Activated naive CD4-positive, alpha-beta T cell treated with anti-CD3 and anti-CD28 coated beads, Interleukin-2, amount 50 U/mL, for 72 hours (primary cell): ENCODE measurements at regions not wholly inside any gene's neighbourhood (a gene's known extent, or its start where the extent isn't known, plus 50 kb on each side); places are given as distances from the start of the nearest gene placed in this dataset.

ENCODE experiments used
- ATAC-seq, 2 donors: fragments of 150-1000 bp; cut with Tn5 transposase; 2 replicates each; pipeline ENCODE4 v1.10.0; 2021; ENCODE audit warnings: mild to moderate bottlenecking in 2 of 2, moderate library complexity in 2 of 2
- DNase-seq, 2 donors: peaks; one replicate each; pipeline ENCODE4 v3.0.0; 2021 to 2022; ENCODE audit warnings: low spot score in 2 of 2
- H3K27ac Mint-ChIP-seq, 2 donors: one replicate each; pipeline ENCODE4 v1.8.0; 2022; ENCODE audit warnings: mild to moderate bottlenecking in 2 of 2, mixed read lengths in 2 of 2
- H3K36me3 Mint-ChIP-seq, 2 donors: one replicate each; pipeline ENCODE4 v1.8.0; 2022; ENCODE audit warnings: mixed read lengths in 2 of 2
- H3K9me3 Mint-ChIP-seq, 2 donors: one replicate each; pipeline ENCODE4 v1.8.0; 2022; ENCODE audit warnings: mixed read lengths in 2 of 2

GRCh38 chr2:126419403-126419802 lies 236.6 kb upstream of the GYPC start:
- H3K9me3 Mint-ChIP-seq: peaks cover 15 to 27% of the 10 kb centered on the region in 2 donors
- no peak overlapping the region for H3K27ac Mint-ChIP-seq
- no peak for ATAC-seq
- H3K36me3 Mint-ChIP-seq: peaks cover 6 to 16% of the 10 kb centered on the region in 2 donors
- no peak for DNase-seq

- DNase-seq (no peak), ATAC-seq (no peak)
- H3K9me3 Mint-ChIP-seq: peaks cover 2 to 8% of the 10 kb centered on the region in 2 donors
- H3K27ac Mint-ChIP-seq: no peak overlapping the region
- peaks cover 0 to 9% of the 10 kb centered on the region in 2 donors for H3K36me3 Mint-ChIP-seq
Measured at GRCh38 chr2:126425943-126426342, 230.0 kb upstream of the GYPC start.

DNA sequence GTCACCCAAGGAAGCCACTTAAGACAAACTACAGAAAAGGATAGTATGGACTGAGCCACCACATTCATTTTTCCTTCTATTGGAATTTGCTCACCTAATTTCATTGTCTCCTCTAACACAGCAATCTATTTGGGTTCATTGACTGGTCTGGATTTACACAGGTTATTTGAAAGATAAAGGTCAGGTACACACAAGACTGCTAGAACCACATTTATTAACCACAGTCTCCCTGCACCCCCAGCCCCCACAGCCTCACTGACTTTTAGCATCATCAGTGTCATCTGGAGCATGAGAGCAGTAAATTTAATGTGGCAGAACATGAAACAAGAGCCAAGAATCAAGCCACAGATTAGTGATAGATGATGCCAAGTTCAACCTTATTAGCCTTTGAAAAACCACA lies 226.9 kb upstream of the GYPC start:
- Mint-ChIP-seq H3K9me3 (no peaks in the 10 kb centered on the region), H3K36me3 (no peaks in the 10 kb centered on the region), H3K27ac (no peak overlapping the region)
- DNase-seq (no peak), ATAC-seq (no peak)

GRCh38 chr2:126431136-126431535 lies 224.8 kb upstream of the GYPC start:
- no peaks in the 10 kb centered on the region for H3K36me3 Mint-ChIP-seq
- H3K27ac Mint-ChIP-seq: no peak overlapping the region
- ATAC-seq (no peak), DNase-seq (no peak)
- H3K9me3 Mint-ChIP-seq: no peaks in the 10 kb centered on the region

- Mint-ChIP-seq H3K27ac (no peak overlapping the region), H3K9me3 (no peaks in the 10 kb centered on the region), H3K36me3 (no peaks in the 10 kb centered on the region)
- ATAC-seq: no peak
- DNase-seq: no peak
Measured at GRCh38 chr2:126436411-126436810, 219.5 kb upstream of the GYPC start.

DNA sequence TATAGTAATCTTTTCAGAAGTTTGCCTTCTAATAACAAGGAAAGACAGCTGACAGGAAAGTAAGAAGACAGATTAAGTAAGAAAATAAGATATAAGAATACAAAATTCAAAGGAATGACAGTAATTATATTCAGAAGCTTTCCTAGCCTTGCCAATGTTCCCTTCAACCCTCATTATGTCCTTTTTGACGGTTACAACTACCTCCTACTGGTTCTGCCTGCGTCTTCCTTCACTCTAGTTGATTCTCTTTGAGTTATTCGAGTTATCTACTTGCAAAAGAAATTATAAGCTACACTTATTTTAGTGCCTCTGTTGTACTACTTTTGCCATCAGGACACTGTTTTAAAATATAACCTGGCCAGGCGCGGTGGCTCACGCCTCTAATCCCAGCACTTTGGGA lies 218.9 kb upstream of the GYPC start:
- Mint-ChIP-seq H3K9me3 (no peaks in the 10 kb centered on the region), H3K27ac (no peak overlapping the region), H3K36me3 (no peaks in the 10 kb centered on the region)
- ATAC-seq (no peak), DNase-seq (no peak)

DNA sequence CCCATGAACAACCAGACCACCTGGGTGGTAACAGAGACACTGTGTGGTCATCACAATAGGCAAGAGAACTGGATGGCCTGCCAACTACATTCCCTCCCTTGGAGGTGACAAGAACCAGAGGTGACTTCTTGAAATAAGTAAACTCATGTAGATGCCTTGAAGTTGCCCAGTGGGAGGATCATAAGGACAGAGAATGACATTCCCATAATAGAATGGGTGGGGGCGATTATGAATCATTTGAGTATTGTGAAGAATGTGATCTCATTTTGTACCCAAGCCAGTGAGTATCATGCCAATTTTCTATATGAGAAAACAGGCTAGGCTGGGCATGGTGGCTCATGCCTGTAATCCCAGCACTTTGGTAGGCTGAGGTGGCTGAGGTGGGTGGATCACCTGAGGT lies 211.4 kb upstream of the GYPC start:
- peak in 1 of 2 donors; percentile 18 for ATAC-seq
- no peaks in the 10 kb centered on the region for H3K36me3 Mint-ChIP-seq
- DNase-seq: no peak
- no peak overlapping the region for H3K27ac Mint-ChIP-seq
- H3K9me3 Mint-ChIP-seq: no peaks in the 10 kb centered on the region

DNA sequence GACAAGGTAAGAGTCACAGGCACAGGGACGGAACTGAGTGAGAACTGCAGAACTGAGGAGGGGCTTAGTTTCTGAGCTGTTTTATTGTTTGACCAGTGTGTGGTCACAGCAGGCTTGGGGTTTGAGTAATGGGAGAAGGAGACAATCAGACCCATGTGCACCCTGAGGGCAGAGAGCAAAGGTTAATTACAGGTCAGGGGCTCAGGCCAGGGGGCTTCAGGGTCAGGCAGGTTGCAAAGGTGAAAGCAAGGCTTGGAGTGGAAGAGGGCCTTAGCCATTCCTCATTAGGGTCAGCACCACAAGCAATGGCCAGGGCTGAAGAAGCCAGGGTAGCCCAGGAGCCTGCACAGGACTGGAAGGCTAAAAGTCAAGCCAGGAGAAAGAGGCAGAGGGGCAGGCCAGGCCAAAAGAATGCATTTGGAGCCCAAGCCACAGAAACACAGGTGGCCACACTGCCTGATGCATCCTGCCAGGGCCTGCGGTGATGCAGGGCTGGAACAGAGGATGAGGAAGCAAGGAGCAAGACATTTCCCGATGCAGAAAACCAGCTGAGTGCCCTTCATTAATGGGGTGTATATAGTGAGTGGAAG lies 209.8 kb upstream of the GYPC start:
- no peak for ATAC-seq

GRCh38 chr2:126448611-126449010 lies 207.3 kb upstream of the GYPC start:
- H3K9me3 Mint-ChIP-seq: no peaks in the 10 kb centered on the region
- no peak for ATAC-seq
- DNase-seq: no peak
- no peaks in the 10 kb centered on the region for H3K36me3 Mint-ChIP-seq
- H3K27ac Mint-ChIP-seq: no peak overlapping the region

More for the DNA sequence above, 209.8 kb upstream of the GYPC start:
- no peaks in the 10 kb centered on the region for H3K36me3 Mint-ChIP-seq
- no peaks in the 10 kb centered on the region for H3K9me3 Mint-ChIP-seq
- H3K27ac Mint-ChIP-seq: peak overlapping the region in 1 of 2 donors; percentile 12
- DNase-seq: no peak

DNA sequence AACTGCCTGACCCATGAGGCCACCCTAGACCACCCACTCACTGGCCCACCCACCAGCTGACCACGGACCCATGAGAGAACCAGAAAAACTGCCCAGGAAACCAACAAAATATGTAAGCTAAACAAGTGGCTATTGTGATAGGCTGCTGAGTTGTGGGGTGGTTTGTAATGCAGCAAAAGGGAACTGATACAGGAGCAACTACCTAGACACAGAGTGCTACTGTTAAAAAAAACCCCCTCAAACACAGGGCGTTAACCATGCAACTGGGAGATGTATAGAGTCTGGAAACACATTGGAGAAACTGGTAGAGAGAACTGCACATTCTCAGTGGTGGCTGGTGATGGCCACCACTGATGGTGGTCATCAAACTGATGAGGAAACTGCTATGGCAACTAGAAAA lies 206.3 kb upstream of the GYPC start:
- H3K9me3 Mint-ChIP-seq: peaks cover 0 to 5% of the 10 kb centered on the region in 2 donors
- H3K36me3 Mint-ChIP-seq: no peaks in the 10 kb centered on the region
- H3K27ac Mint-ChIP-seq: no peak overlapping the region
- ATAC-seq: no peak
- DNase-seq: no peak

GRCh38 chr2:126463892-126464674 lies 191.9 kb upstream of the GYPC start:
- Mint-ChIP-seq H3K36me3 (no peaks in the 10 kb centered on the region), H3K9me3 (no peaks in the 10 kb centered on the region), H3K27ac (no peak overlapping the region)
- DNase-seq (no peak), ATAC-seq (no peak)

GRCh38 chr2:126467367-126468054 lies 188.4 kb upstream of the GYPC start:
- Mint-ChIP-seq H3K9me3 (no peaks in the 10 kb centered on the region), H3K36me3 (no peaks in the 10 kb centered on the region), H3K27ac (peak overlapping the region in 1 of 2 donors; percentile 9)
- no peak for DNase-seq
- peak; percentile 63 to 78 for ATAC-seq

- H3K27ac Mint-ChIP-seq: no peak overlapping the region
- H3K9me3 Mint-ChIP-seq: no peaks in the 10 kb centered on the region
- DNase-seq (no peak), ATAC-seq (no peak)
- no peaks in the 10 kb centered on the region for H3K36me3 Mint-ChIP-seq
Measured at GRCh38 chr2:126475031-126475430, 180.9 kb upstream of the GYPC start.

- Mint-ChIP-seq H3K9me3 (no peaks in the 10 kb centered on the region), H3K36me3 (no peaks in the 10 kb centered on the region), H3K27ac (no peak overlapping the region)
- DNase-seq: no peak
- ATAC-seq: no peak
Measured at GRCh38 chr2:126476691-126477090, 179.3 kb upstream of the GYPC start.

- no peaks in the 10 kb centered on the region for H3K36me3 Mint-ChIP-seq
- no peak for DNase-seq
- no peaks in the 10 kb centered on the region for H3K9me3 Mint-ChIP-seq
- H3K27ac Mint-ChIP-seq: no peak overlapping the region
- ATAC-seq: no peak
Measured at GRCh38 chr2:126480033-126480432, 175.9 kb upstream of the GYPC start.

DNA sequence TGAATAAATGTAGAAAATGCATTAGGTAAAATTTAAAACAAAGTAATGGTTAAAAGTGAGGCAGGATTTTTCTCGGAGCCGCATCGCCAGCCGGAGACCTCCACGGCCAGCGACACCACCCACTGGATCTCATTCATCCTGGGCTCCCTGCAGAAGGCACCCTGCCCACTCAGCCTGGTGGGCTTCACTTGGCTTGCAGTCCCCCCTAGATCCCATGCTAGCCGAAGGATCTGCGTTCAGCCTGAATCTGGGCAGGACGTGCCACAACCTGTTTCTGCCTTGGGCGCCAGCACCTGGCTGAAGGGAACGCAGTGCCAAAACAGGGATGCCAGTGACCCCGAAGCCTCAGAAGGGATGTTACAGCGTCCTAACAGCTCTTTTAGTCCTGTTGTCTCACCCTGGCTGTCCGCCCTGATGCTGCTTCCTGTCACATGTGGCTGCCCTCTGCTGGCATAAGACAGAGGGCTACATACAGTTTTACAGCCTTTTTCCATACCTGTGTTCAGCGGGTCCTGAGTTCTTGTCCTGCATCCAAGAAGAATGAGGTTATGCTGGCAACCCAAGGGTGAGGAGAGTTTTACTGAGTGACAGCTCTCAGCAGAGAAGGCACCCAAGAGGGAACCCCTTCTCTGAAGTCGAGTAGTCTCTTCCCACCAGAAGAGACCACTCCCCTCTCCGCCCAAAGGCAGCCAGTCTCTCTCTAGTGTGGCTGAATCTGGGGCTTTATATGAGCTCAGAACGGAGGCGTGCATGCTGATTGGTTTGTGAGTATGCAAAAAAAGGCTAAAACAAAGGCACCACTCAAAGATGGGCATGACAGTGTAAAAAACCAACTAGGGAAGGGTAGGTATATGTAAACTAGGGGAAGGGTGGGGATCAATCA lies 173.1 kb upstream of the GYPC start:
- Mint-ChIP-seq H3K9me3 (no peaks in the 10 kb centered on the region), H3K27ac (no peak overlapping the region), H3K36me3 (no peaks in the 10 kb centered on the region)
- no peak for ATAC-seq
- no peak for DNase-seq

- DNase-seq: no peak
- Mint-ChIP-seq H3K9me3 (peaks cover 0 to 14% of the 10 kb centered on the region in 2 donors), H3K27ac (no peak overlapping the region), H3K36me3 (peaks cover 7 to 10% of the 10 kb centered on the region in 2 donors)
- no peak for ATAC-seq
Measured at GRCh38 chr2:126494593-126494992, 161.4 kb upstream of the GYPC start.
